DMS153 treated with DMSO at 0.1 percent for 48 hours (cell line): ENCODE measurements at regions not wholly inside any gene's neighbourhood (a gene's known extent, or its start where the extent isn't known, plus 50 kb on each side); places are given as distances from the start of the nearest gene placed in this dataset.

Source experiments
- DNase-seq: peaks from one replicate; lab custom pipeline; 2025; ENCODE audit not compliant: unreplicated experiment; lab: John Stamatoyannopoulos, UW

DNA sequence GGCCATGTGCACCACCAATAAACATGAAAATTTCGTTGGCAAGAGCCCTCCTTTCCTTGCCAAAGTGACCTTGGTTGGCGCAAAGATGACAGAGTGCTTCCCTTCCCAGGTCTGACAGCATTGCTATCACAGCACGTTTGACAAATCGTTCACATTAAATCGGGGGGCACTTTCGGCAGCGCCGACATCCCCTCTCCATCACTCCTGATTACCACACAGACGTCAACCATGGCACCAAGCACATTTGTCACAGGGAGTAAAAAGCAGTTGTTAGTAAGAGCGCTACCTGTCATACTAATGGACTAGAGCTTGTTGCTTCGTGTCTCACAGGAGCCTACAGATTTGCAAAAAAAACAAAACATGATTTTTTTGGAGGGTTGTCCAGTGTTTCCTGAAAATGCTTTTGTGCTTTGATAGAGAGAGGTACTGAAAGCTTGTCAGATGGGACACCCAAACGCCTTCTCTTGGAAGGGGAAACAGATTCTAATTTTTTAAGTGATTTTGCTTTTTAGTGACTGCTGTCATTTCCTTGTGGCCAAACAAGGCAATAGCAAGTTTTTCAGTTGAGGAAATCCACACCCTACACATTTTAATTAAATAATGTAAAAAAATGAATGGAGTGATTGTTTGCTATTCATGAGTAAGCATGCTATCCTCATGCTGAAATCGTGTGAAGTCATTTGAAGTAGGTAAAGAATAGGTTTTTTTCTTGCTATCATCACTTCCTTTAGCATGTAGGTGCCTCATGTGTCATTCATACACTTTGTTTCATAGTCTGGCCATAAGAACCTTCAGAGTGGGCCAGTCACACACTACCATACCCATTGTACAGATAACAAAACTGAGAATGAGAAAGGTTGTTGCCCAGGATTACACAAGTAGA lies 682.8 kb upstream of the WWC1 start:
- DNase-seq: no peak

DNA sequence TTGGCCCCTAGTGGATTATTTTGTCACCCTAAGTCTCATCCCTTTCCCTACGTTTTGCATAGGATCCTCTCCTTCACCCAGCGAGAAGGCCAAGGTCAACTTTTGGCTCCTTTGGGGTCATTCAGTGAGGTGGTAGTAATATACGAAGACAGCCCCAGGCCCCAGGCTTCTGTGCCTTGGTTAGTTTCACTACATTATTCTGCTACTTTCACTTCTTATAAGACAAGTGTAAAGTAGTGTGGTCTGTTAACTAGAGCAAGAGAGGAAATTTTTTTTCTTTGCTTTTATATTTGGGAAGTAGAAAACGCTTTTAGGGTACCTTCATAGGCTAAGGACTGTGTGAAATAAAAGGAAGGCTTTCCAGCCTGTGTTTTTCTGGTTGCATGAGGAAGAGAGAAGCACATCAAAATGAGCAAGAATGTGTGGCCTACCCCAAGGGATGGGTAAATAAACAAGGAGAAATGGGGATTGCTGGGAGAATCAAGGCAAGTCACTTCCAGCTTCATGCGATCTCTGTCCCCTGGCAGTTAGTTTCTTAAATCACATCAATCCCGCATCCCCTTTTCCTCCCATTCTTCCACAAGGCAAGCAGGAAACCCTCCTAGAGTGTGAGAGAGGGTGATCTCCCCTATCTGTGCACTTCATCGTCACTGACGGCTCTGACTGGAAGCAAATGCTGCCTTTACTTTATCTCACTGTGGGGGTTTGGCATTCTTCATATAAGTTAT lies 677.0 kb upstream of the WWC1 start:
- DNase-seq: no peak

DNA sequence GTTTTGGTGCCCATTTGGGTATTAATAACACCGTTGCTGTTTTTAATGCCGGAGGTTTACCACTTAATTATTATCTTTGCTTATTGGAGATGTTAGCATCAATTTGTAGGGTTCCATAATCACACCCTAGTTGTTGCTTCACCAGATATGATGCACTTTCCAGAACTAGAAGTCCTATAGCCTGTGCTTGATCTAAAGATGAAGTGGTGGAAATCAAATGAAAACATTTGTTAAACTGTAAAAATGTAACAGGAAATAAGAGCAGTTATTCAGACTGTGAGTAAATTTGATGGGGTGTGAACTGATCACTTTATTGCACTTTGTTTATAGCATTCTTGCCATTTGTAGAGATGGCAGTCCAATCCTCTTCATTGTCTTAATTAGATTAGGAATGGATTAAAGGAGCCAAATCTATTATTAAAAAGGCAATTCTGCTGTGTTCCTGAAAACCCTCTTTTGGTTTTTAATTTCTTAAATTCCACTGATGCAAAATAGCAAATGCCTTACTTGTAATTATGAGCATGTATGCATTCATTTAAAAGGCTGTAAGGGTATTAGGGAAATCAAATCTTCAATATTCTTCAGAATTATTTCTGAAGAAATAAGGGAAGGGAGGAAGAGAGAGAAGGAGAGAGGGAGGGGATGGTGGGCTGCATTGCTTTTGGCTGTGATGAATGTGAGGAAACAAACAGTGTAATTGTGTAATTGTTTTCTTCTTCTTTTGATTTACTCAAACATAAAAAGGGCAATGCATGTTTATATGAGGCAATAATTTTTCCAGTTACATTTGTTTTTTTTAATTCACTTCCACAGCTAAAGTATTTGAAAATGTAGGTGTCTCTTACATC lies 675.2 kb upstream of the WWC1 start:
- no peak for DNase-seq

DNA sequence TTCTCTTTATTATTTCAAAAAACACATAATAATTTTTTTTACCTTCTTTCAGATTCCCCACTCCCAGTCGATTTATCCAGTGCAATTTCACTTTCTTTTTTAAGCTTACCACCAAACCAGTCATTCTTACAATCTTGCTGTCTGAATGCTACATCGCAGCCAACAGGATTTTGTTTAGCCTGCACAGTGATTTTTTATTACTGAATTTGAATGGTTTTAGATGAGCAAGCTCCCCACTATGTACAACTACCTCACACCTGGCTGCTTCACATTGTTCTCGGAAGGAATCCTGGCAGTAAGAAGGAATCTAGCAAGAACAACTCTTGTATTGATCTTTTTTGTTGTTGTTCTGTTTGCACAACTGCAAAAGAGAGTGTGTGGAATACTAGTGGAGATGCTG lies 668.1 kb upstream of the WWC1 start:
- DNase-seq: no peak

DNA sequence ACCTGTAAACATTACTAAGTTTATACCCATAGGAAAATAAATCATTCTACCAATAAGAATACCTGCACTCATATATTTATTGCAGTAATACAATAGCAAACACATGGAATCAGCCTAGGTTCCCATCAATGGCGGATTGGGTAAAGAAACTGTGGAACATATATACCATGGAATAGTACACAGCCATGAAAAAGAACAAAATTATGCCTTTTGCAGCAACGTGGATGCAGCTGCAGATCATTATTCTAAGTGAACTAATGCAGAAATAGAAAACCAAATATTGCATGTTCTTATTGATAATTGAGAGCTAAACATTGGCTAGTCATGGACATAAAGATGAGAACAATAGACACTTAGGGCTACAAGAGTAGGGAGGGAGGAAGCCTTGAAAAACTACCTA lies 667.4 kb upstream of the WWC1 start:
- no peak for DNase-seq

DNA sequence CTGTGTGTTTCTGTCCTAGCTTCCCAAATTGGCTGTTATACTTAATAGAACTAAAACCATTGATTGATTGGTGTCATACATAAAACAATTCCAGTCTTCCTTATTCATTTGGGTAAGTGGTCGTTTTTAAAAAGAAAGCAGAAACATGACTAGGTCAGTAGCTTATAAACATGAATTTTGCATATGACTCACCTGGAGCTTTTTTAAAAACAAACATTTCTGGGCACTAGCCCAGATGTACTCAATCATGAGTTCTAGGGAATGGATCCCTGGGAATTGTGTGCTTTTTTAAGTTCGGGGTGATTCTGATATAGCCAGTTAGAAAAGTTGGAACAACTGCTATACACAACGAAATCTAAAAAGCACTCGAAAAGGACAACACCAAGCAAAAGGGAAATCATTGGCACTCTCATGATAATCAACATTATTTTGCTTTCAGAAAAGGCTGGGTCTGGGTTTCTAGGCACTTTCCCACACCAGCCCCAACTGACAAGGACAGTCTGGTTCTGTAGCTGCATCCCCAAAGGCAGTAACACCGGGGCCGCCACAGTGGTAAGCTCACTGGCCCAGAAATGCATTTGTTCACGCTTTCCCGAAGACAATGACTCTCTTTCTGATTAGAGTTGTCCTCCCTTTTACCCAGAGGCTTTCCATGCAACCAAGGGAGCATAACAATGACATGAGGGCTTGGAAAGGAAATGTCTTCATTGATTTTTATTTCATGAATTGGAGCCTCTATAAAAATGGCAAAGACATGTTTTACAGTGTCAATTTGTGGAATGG lies 664.9 kb upstream of the WWC1 start:
- no peak for DNase-seq

DNA sequence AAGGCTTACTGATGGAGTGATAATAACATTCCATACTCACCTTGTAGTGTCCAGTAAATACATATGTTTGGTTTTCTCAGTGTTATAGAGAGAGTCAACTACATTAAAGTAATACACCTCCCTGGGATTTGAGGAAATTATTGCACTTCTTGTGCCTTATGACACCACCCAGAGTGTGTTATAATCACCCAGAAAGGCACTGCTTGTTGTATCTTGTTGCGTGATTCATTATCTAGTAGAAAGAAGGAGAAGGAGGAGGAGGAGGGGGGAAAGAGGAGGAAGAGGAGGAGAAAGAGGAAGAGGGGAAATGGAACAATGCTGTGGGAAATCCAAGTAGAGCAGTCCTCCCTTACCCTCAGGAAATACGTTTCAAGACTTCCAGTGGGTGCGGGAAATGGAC lies 661.8 kb upstream of the WWC1 start:
- no peak for DNase-seq

DNA sequence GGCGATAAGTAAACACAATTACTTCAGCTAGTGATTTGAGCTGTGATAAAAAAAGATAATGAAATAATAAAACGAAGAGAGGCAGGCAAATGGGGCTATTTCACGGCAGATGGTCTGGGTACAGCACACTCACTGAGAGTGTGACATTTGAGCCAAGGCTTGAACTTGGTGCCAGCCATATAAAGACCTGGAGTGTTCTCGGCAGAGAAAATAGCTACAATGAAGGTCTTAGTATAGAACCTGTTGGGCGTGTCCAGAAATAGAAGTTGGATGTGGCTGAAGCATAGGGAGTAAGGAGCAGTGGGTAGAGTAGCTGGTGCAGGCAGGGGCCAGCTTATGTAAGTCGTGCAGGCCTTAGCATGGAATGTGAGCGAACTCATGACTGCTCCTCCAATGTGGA lies 660.3 kb upstream of the WWC1 start:
- no peak for DNase-seq

DNA sequence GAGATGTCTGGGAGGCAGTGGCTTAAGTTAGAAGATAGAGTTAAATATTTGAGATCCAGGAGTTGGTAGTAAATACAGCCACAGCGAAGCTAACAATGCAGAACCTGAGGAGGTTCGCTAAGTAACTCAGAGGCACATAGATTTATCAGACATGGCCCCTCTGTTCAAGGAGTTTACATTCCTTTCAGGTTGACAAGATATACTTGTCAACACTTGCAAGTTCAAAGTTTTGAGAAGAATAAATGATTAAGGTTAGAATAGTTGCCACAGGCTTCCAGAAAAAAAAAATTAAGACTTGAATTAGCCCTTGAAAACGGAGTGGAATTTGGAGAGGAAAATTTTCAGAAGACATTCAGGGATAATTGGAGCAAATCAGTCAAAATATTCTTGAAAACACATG lies 658.3 kb upstream of the WWC1 start:
- no peak for DNase-seq

DNA sequence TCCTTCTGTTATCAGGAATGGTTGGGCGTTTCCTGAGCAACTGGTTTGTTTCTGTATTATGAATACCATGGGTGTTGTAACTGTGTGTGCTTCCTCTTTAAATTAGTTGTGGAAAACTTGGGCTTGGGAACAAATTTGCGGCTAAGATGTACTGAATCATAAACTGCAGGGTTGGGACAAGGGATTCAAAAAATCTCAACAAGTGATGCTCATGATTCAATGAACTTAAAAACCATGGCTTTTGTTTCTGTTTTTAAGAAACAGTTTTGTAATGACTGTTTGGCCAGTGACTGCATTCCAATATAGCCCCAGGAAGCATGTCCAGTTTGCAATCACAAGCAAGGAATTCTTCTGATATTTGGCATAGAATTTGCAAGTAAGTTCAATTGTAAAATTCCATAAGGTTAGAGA lies 657.5 kb upstream of the WWC1 start:
- no peak for DNase-seq

DNA sequence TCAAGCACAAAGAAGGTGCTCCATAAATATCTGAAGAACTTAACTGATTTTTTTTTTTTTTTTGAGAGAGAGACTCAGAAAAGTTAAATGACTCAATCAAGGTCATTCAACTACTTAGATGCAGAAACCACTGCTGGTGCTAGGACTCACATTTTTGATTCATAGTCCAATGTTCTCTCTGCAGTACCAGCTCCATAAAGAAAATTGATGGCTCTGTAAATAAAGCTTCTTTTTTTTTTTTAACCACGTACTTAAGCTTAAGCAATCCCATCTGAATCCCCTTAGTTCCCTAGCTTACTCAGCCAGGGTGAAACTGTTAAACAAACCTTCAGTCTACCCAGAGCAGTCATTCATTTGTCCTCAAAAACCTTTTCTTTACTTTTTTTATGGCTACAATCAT lies 657.0 kb upstream of the WWC1 start:
- DNase-seq: no peak

DNA sequence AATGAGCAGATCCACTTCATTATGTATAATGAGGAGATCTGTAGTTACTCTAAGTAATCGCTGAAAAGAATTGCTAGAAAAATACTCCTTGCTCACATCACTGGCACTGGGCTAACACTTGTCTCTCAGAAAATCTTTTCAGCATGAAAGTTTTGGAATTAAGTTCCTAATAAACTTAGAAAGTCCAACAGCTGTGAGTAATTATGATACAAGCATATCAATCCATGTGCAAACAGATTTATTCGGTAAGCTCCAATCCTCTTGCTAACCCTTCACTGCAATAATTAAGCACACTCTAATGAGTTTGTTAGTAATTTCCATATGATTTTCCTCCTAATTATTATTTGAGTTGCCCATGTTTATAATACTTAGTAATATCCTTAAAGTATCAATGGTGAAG lies 652.6 kb upstream of the WWC1 start:
- no peak for DNase-seq

DNA sequence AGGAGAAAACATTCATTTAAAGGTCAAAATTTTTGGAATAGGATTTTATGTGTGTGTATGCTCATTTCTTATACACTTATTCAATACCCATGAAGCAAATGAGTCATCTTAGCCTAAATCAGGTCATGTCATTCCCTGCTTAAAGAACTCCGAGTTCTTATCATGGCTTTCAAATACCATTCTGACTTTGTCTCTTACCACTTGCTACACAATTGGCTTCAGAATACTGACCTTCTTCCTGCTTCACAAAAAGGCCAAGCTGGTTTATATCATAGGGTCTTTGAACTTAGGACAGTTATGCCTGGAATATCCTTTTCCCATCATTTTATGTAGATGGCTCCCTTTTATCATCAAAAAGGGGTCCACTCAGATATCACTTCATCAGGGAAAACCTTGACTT lies 652.2 kb upstream of the WWC1 start:
- DNase-seq: no peak

DNA sequence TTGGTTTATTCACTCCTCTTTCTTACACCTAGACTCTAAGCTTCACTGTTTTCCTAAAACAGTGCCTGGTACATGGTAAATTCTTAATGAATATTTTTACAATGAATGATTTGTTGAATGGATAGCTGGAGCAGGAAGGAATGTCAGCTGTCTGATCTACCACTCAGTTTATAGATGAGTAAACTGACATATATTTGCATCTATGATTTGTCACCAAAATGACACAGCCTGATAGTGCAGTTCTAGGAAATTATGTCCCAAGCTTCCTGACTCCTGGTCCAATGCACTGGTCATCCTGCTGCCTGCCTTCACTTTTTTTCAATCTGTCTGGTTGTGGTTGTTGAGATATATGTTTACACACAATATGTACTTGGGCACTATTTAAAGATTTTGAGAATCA lies 651.7 kb upstream of the WWC1 start:
- no peak for DNase-seq

DNA sequence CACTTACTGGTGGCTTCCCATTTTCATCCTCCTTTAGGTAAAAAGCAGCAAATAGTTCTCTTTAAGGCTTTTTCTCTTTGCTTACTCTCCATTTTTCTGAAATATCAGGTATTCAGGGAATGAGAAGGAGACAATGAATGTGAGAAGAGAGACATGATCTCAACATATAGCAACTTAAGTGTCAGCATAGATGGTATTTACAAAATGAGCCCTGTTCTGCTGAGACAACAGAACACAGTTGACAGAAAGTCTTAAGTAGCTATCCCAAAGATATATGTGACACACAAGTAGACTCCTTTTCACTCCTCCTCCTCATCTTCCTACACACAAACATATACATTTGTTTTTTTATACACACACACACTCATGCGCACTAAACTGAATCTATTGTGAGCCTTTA lies 649.3 kb upstream of the WWC1 start:
- no peak for DNase-seq

DNA sequence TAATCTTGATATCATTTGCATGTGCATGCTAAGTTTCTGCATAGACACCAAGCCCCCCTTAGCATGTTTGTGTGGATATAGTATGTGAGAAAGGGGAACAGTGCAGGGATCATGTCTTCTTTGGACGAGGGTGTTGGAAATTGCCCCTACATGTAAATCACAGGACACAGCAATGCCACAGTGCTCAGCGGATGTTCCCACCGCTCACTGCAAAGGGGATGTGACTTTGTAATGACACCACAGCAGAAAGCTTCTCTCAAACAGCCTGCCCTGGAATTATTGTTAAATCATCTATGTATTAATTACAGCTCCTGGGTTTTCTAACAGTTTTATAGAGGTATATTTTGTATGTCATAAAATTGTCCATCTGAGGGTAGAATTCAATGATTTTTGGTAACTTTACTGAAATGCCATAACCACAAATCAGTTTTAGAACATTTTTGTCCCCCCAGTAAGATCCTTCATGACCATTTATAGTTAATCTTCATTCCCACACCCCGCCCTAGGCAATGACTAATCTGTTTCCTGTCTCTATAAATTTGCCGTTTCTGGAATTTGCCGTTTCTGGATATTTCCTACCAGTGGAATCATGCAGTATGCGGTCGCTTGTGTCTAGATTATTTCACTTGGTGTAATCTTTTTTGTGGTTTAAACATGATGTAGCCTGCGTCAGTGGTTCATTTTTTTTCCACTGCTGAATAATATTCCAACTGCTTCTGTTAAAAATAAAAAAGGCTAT lies 648.5 kb upstream of the WWC1 start:
- no peak for DNase-seq

DNA sequence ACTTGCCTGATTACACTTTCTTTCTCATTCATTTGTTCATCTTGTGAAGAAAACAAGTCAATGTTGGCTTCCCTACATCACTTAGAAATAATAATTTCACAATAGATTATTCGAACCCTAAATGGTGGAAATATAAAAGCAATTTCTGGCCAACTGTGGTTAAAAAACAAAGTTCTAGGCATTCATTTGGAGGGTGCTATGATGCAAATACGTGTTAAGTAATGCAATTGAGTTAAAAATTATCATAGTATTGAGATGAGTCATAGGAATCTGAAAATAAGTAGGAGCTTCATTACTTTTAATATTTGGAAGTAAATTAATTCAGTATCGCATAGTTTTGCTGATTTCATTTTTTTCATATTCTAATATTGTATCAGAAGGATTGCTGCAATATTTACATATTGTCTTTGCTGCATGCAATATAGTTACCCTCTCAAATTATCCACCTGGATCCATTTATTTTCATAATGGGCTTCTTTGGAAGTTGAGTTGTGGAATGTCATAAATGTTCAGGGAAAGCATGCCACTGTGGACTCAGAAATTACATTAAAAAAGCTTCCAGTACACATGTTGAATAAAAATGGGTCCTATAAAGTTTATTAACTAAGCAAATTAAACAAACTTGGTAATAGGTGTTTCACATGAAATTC lies 647.7 kb upstream of the WWC1 start:
- DNase-seq: no peak

DNA sequence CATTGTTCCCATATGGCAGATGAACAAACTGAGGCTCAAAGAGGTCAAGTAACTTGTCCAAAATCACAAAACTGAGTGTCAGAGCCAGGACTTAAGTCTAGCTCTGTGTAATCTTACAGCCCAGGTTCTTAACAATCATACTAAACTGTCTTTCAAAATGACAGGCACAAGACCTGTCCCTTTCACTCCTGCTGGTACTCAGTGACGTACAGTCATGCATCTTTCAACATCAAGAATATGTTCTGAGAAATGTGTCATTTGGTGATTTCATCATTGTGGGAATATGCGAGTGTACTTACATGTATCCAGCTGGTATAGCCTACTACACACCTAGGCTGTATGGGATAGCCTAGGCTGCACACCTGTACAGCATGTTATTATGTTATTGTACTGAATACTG lies 646.8 kb upstream of the WWC1 start:
- no peak for DNase-seq

DNA sequence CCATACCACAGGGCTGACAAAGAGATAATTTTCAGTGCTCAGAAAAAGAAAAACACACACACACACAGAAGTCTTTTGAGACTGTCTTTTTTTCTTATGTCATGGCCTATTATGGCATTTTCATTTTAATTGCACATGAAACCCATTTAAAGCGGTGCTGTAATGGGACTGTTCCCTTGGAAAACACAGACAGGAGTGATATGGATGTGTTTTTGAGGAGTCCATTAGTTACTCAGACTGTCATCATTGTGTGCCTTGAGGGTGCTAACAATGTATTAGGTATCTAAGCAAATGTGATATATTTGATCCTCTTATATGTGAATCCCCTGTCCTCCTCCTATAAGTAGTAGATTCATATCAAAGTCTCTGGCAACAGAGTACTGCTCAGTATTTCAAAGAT lies 642.0 kb upstream of the WWC1 start:
- no peak for DNase-seq

DNA sequence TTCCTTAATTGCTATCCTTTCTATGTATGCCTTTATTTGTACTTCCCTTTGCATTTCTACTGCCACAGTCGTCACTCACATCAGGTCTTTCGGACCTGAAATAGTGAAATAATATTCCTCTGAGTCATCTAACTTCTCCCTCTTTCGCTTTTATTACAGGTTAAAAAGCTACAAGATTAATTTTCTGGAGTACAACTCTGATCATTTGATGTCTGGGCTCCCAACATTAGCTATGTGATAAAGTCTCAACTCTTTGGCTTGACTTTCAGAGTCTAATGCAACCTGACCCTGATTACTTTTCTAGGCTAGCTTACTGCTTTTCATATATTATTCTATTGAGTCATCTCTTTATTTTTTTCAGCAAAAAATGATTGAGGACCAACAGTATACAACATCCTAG lies 638.8 kb upstream of the WWC1 start:
- no peak for DNase-seq
